Activated CD4-positive, alpha-beta T cell treated with anti-CD3 and anti-CD28 coated beads for 24 hours (primary cell): ENCODE measurements at regions not wholly inside any gene's neighbourhood (a gene's known extent, or its start where the extent isn't known, plus 50 kb on each side); places are given as distances from the start of the nearest gene placed in this dataset.
A peak's percentile ranks its signal among the peaks of the same experiment; 100 is the strongest.

Experiments
- DNase-seq, 2 donors: peaks; one replicate each; pipeline ENCODE4 v3.0.0-alpha.2; 2020; ENCODE audit warnings: low read depth in 2 of 2

- DNase-seq = no peak
Observed at GRCh38 chr2:196356332-196356731, 185.0 kb upstream of the STK17B start.

- DNase-seq = no peak
Observed at GRCh38 chr2:196360650-196361049, 189.3 kb upstream of the STK17B start.

- DNase-seq = no peak
Observed at GRCh38 chr2:196361606-196362326, 190.4 kb upstream of the STK17B start.

GRCh38 chr2:196362973-196363549, 191.7 kb upstream of the STK17B start:
- no peak for DNase-seq

- DNase-seq = no peak
Observed at GRCh38 chr2:196365145-196365544, 193.8 kb upstream of the STK17B start.

GRCh38 chr2:196365923-196366322, 194.5 kb upstream of the STK17B start:
- DNase-seq = no peak

- DNase-seq = no peak
Observed at GRCh38 chr2:196367633-196368032, 196.3 kb upstream of the STK17B start.

- DNase-seq = no peak
Observed at GRCh38 chr2:196368546-196369225, 197.3 kb upstream of the STK17B start.

- no peak for DNase-seq
Observed at GRCh38 chr2:196369967-196370366, 198.6 kb upstream of the STK17B start.

GRCh38 chr2:196370381-196370780, 199.0 kb upstream of the STK17B start:
- DNase-seq = no peak

GRCh38 chr2:196372276-196372809, 201.0 kb upstream of the STK17B start:
- DNase-seq = no peak

- no peak for DNase-seq
Observed at GRCh38 chr2:196372811-196373664, 201.7 kb upstream of the STK17B start.

GRCh38 chr2:196376984-196377877, 205.9 kb upstream of the STK17B start:
- peak; percentile 18 for DNase-seq

- DNase-seq = no peak
Observed at GRCh38 chr2:196379600-196379999, 208.2 kb upstream of the STK17B start.

GRCh38 chr2:196380098-196380497, 208.7 kb upstream of the STK17B start:
- no peak for DNase-seq

- no peak for DNase-seq
Observed at GRCh38 chr2:196380575-196380974, 209.2 kb upstream of the STK17B start.

- DNase-seq = no peak
Observed at GRCh38 chr2:196381464-196381863, 210.1 kb upstream of the STK17B start.

GRCh38 chr2:196383799-196384198, 212.4 kb upstream of the STK17B start:
- DNase-seq = no peak

- DNase-seq = no peak
Observed at GRCh38 chr2:196384729-196385128, 213.4 kb upstream of the STK17B start.

- no peak for DNase-seq
Observed at GRCh38 chr2:196389670-196390069, 218.3 kb upstream of the STK17B start.
